Tibial artery (tissue), 4 donors: ENCODE measurements at regions not wholly inside any gene's neighbourhood (a gene's known extent, or its start where the extent isn't known, plus 50 kb on each side); places are given as distances from the start of the nearest gene placed in this dataset.

Experiments used
- DNase-seq, 2 donors: peaks; one replicate each; pipeline ENCODE4 v3.0.0-alpha.2; 2019
- H3K27ac ChIP-seq, 2 donors: fragments of 200-600 bp; sonication (generic) in 1 of 2; 1 replicate in 1 of 2; 2 replicates in 1 of 2; pipeline ENCODE4 v1.5.1; 2018 to 2019; ENCODE audit warnings: mild to moderate bottlenecking in 1 of 2
- H3K27me3 ChIP-seq, 2 donors: fragments of 200-600 bp; sonication (generic) in 1 of 2; one replicate each; pipeline versions ENCODE4 v1.5.1 to v1.6.0; 2016 to 2019
- H3K36me3 ChIP-seq, 3 donors: fragments of 200-600 bp; sonication (generic) in 2 of 3; one replicate each; pipeline ENCODE4 v1.5.1; 2016 to 2019; ENCODE audit warnings: mild to moderate bottlenecking in 2 of 3
- H3K4me1 ChIP-seq, 4 donors: fragments of 200-600 bp; sonication (generic) in 2 of 4; 1 replicate in 3 of 4; 2 replicates in 1 of 4; pipeline ENCODE4 v1.5.1; 2016 to 2019
- H3K4me3 ChIP-seq, 2 donors: fragments of 200-600 bp; sonication (generic) in 1 of 2; 1 replicate in 1 of 2; 2 replicates in 1 of 2; pipeline ENCODE4 v1.5.1; 2018 to 2019; ENCODE audit warnings: mild to moderate bottlenecking in 2 of 2
- H3K9me3 ChIP-seq, 3 donors: fragments of 200-600 bp; sonication (generic) in 1 of 3; one replicate each; pipeline ENCODE4 v1.5.1; 2016 to 2019
- CTCF ChIP-seq, 2 experiments: fragments of 200-600 bp in 1 of 2; fragments of 450-650 bp in 1 of 2; IDR thresholded peaks; one replicate each; pipeline ENCODE4 v1.5.1; 2017 to 2019; ENCODE audit warnings: antibody characterized with exemption in 2 of 2, mild to moderate bottlenecking in 1 of 2, moderate library complexity in 1 of 2
- intact Hi-C: fragments of 100-400 bp; cut with DNase I; formaldehyde crosslinking; loops from one replicate; pipeline ENCODE4 v1.15.0; 2023; ENCODE audit warnings: low total_unique reads

DNA sequence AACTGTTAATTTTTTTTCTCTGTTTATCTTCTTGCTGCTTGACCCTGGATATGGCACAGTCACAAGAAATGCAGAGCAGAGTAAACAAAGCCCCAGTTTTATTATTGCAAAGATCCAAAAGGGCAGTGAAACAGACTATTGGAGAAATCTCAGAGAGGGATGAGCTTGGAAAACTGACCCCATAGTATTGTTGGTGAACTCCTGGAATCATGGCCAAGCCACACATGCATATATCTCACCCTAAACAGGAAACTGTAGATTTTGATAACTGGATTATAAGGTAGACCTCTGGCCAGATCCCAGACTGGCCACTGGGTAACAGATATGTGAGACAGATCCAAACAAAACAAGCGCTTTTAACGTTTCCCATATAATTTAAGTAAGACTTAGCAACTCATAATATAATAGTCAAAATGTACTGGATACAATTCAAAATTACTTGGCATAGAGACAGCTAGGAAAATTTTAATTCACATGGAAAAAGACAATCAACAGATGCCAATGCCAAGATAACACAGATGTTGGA, 263.5 kb upstream of the SEMA6A start:
- Histone ChIP-seq H3K27me3 (no peaks in the 10 kb centered on the region), H3K4me3 (no peak overlapping the region), H3K9me3 (no peaks in the 10 kb centered on the region), H3K4me1 (no peaks in the 10 kb centered on the region), H3K36me3 (no peaks in the 10 kb centered on the region), H3K27ac (no peak overlapping the region)
- intact Hi-C loops = no loop called here
- no peak for TF ChIP-seq CTCF (IDR thresholded peaks at IDR 0.05)
- DNase-seq = no peak

- intact Hi-C loops = no loop called here
Observed at GRCh38 chr5:116834796-116835515, 260.3 kb upstream of the SEMA6A start.

GRCh38 chr5:116830079-116830478, 255.5 kb upstream of the SEMA6A start:
- DNase-seq = no peak
- intact Hi-C loops = no loop called here

More at GRCh38 chr5:116834796-116835515, 260.3 kb upstream of the SEMA6A start:
- no peak for DNase-seq
- H3K27ac ChIP-seq = no peak overlapping the region
- H3K36me3 ChIP-seq = no peaks in the 10 kb centered on the region
- no peak for TF ChIP-seq CTCF (IDR thresholded peaks at IDR 0.05)
- no peaks in the 10 kb centered on the region for H3K27me3 ChIP-seq
- no peak overlapping the region for H3K4me3 ChIP-seq
- no peaks in the 10 kb centered on the region for H3K9me3 ChIP-seq
- no peaks in the 10 kb centered on the region for H3K4me1 ChIP-seq

DNA sequence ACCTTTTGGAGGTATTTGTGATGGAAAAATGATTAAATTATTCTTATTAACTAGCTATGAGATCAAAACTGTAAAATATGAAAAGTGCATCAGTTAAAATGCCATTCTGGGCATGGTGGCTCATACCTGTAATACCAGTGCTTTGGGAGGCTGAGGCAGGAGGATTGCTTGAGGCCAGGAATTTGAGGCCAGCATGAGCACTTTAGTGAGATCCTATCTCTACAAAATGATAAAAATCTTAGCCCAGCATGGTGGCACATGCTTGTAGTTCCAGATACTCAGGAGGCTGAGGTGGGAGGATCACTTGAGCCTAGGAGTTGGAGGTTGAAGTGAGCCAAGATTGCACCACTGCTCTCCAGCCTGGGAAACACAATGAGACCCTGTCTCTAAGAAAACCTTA, 252.5 kb upstream of the SEMA6A start:
- Histone ChIP-seq H3K4me1 (no peaks in the 10 kb centered on the region), H3K27ac (no peak overlapping the region), H3K27me3 (no peaks in the 10 kb centered on the region), H3K36me3 (no peaks in the 10 kb centered on the region), H3K4me3 (no peak overlapping the region), H3K9me3 (no peaks in the 10 kb centered on the region)
- intact Hi-C loops = no loop called here
- no peak for DNase-seq
- no peak for TF ChIP-seq CTCF (IDR thresholded peaks at IDR 0.05)

More at GRCh38 chr5:116830079-116830478, 255.5 kb upstream of the SEMA6A start:
- Histone ChIP-seq H3K9me3 (no peaks in the 10 kb centered on the region), H3K4me1 (no peaks in the 10 kb centered on the region), H3K4me3 (no peak overlapping the region), H3K27ac (no peak overlapping the region), H3K36me3 (no peaks in the 10 kb centered on the region), H3K27me3 (no peaks in the 10 kb centered on the region)
- TF ChIP-seq CTCF (IDR thresholded peaks at IDR 0.05) = no peak

DNA sequence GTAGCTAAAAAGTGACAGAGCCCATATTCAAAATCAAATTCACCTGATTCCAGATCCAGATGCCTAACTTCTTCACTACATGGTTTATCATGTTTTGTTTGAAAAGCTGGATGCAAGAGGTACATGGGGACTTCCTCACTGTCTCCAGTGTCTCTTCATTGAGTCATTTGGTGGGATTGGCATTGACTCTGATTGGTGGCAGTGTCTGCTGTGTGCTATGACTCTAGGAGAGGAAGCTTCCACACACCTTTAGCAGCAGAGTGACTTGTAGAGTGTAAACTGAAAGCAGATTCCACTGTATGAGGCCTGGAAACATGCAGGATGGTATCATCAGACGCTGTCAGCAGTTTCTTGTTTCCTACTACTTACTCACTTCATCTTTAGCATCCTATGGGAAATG, 250.9 kb upstream of the SEMA6A start:
- Histone ChIP-seq H3K27me3 (no peaks in the 10 kb centered on the region), H3K27ac (no peak overlapping the region), H3K9me3 (no peaks in the 10 kb centered on the region), H3K4me3 (no peak overlapping the region), H3K4me1 (no peaks in the 10 kb centered on the region), H3K36me3 (no peaks in the 10 kb centered on the region)
- intact Hi-C loops = no loop called here
- DNase-seq = no peak
- no peak for TF ChIP-seq CTCF (IDR thresholded peaks at IDR 0.05)
